Activated naive CD4-positive, alpha-beta T cell treated with anti-CD3 and anti-CD28 coated beads, Interleukin-2, amount 50 U/mL, for 16 hours (primary cell): ENCODE measurements at regions not wholly inside any gene's neighbourhood (a gene's known extent, or its start where the extent isn't known, plus 50 kb on each side); places are given as distances from the start of the nearest gene placed in this dataset.

Experiments used
- DNase-seq: peaks from one replicate; pipeline ENCODE4 v3.0.0-alpha.2; 2020

DNA sequence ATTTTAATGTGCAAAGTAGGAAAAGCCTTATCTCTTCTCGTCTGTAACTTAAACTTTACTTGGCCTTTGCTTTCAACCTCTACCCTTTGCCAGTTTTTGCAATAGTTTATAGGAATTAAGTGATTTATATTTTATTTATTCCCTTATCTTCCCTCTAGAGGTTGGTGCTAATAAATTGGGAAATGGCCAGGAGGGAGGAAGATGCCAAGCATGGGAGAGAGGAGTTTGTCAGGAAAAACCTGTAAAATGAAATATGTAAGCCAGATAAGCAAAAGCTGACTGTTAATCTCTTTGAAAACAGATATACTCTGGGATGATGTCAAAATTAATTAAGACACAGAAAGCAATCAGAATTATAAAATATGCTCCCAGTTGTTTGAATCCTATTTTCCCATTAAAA, 484.5 kb downstream of the NR2F1-AS1 start:
- no peak for DNase-seq

DNA sequence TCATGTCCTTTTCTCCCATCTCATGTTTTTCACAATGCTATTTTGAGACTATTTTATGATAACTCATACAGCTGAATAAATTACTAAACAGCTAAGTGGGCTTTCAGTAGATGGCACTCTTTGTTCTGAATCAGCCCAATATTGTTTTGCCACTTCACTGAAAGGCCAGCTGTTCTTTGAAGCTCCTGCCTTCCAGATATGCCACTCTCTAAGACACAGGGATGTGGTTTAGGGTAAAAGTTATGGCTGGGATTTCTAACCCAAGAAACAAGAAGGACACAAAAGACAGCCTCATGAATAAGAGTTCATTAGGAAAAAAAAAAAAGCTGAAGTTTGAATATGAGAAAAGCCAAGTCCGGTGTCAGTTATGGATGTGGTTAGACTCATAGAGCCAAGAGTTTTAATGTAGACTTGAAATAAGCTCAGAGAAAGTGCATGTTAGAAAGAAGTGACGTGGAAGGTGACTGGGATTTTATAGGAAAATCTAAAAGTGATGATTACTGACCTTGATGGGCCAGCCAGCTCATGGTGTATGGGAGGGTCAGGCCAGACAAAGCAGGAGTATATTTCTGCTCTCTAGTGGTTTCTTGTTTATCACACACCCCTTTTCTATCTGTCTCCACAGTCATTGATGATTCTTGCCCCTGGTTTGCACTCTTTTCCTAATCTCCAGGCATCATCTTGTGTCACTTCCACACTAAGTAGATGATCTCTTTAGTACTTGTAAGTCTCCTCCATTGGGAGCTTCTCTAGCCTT, 488.5 kb downstream of the NR2F1-AS1 start:
- no peak for DNase-seq

DNA sequence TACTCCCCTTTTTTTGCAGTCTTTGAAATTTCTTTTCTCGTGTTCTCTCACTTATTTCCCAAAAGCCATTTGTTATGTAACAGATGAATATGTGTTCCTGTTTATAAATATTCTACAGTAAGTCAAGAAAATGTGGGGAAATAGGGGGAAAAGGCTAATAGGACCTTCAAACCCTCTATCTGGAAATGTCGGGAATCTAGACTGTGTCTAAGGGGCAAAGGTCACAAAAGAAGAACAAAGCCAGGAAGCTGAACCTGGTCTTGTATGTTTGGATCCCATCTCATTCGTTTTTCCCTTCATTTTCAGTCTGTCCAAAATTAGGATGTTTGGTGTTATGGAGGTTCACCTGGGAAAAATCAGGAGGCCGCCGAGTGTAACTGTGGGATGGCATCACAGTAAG, 490.3 kb downstream of the NR2F1-AS1 start:
- no peak for DNase-seq

DNA sequence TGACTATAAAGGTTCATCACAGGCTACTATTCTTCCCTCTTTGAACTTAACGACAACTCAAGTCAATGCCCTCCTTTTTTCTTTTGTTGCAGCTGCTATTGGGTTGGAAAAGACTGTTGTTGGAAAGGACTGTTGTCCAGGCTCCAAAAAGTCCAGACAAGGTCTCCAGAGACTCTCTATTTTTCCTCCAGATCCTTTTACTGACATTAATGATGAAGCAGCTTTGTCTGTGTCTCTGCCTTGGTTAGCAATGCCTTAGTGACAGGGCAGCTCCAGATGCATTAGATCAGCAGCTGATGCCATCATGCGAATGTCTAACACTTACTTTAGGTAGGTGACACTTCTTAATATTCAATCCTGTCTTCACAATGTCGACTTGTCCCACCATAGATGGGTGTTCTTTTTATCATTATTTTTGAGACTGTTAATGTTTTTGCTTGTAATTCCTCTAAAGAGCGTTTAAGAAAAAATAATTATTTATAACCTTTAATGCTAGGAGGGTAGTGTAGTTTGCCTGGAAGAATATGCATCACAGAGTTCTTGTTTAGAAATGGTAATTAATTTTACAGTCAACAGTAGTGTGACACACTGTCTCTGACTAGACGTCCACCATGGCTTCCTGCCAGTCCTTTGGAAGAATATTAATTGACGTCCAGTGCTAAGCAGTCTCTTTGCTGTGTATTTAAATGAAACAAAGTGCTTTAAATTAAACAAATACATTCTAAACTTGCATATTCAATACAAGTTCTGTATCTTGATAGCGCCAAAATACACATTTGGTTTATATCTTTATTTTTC, 492.2 kb downstream of the NR2F1-AS1 start:
- no peak for DNase-seq

DNA sequence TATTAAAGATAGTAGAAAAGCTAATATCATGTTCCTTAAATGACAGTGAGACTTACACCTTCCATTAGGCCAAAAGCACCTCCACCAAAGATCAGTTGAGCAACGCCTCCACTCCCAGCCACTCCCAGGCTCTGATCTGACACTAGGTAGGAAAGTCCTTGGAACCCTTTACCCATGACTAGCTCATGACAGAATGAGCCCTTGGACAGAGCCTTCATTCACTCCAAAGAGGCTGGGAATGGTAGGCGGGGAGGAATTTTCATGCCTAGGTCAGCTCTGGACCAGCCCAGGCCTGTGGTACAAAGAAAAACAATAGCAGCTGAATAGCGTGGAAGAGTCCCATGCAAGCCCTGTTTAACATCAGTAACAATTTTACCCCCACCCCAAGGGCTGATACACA, 493.7 kb downstream of the NR2F1-AS1 start:
- no peak for DNase-seq

DNA sequence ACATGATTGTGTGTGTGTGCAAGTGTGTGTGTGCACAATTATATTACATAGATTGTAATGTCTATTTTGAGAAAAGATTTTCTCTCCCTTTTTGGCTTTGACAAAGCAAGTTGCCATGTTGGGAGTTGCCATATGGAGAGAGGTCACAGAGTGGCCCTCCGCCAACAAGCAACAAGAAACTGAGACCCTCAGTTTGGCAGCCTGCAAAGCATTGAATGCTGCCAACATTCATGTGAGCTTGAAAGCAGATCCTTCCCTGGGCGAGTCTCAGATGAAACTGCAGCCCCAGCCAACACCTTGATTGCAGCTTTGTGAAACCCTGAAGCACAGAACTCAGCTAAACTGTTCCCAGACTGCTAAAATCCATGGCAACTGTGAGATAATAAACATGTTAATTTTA, 498.0 kb downstream of the NR2F1-AS1 start:
- no peak for DNase-seq

DNA sequence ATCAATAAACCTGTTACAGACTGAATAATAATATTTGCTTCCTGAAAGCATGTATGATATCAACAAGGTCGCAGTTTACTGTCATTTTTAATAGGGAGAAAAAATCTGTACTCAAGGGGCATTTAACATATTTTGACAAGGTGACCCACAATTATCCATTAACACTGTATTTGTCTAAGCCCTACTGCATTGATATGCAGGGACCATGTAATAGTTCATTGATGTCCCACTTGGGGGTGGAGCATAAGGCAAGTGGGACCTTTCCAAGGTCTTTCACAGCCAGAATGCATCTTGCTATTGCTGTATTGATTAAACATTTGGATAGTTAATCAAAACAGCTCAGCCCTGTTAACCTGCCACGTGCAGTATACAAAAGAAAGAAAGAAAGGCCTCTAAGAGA, 502.0 kb downstream of the NR2F1-AS1 start:
- DNase-seq: no peak

DNA sequence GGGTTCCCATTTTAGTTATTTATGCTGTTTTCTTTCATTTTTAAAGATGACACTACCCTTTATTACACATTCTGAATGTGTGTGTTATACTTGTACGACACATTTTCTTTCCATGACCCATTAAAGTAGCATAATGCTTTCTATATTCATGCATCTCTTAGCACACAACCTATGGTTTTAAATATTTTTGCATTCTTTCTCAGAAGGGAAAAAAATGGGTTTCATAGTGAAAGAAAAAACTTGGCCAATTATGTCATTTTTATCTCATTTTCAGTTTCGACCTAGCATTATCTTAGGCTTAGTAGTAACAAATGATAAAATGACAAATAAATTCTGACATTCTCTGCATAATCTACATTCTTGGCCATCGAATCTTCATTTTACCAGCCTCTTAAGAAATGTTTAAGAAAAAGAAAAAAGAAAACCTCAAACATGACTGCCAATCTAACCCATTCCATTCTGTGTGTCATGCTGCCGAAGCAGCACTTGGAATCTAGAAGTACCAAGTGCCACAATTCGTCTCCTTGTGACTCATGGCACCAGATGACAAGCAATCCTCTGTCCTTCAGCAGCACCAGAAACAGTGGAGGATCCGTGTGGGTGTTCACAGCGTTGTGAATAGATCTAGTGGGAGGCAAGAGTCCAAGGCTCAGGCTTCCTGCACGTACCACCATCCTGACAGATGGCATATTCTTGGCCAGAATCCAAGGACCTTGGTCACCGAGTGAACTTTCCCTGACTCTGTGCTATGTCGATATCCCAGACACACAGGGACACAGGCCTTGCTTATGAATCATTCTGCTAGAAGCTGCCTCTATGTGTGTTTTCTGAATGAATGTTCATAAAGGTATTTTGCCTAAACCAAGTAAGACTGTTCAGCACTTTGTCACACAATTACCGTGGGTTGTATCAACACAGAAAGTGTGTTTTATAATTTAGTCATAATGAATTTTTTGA, 502.7 kb downstream of the NR2F1-AS1 start:
- DNase-seq: no peak

DNA sequence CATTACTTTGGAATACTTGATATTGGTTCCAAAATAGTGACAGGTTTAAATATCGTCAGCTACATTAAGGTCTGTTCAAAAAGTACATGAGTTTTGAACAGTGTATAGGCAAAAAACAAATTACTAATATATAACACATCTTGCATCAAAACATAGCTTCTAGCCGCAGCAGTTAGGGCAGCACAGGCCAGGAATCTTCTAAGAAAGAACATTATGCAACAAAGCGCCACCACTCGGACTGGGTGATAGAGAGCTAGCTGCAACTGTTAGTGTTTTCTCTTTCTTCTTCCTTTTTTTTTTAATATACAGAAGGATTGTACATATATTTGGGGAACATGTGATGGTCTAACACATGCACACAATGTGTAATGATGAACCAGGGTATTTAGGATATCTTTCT, 504.5 kb downstream of the NR2F1-AS1 start:
- DNase-seq: no peak

DNA sequence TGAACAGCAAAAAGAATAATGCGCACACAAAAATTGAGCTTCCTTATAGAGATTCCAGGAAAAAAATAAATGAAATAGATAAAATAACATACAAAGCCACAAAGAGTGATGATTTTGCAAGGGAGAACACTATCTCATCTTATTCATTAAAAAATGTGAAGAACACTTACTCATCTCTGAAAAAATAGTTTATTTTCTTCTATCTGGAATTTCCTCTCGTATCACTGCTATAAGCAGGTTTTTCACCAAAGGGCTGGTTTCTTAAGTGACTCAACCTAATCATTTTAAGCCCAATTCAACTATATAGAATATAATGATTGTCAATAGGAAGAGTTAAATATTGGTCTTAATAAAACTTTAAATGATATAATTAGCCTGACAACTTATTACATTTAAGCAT, 504.9 kb downstream of the NR2F1-AS1 start:
- DNase-seq: no peak

DNA sequence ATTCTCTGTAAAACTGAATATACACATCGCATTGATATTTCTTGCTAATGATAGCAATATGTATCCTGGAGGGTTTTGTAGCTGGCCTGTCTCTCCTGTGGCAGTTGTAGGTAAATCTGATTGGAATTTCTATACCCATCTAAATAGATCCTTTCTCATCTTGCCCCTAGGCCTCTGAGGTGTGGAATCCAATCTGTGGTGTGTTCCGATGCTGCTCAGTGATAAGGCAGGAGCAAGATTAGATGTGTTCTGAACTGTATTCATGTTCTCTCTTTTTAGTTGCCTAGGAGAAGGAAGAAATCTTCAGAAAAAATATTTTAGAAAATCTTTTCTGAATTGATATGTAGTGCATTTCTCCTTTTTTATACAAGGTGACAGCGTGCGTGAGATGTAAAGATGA, 507.5 kb downstream of the NR2F1-AS1 start:
- no peak for DNase-seq

DNA sequence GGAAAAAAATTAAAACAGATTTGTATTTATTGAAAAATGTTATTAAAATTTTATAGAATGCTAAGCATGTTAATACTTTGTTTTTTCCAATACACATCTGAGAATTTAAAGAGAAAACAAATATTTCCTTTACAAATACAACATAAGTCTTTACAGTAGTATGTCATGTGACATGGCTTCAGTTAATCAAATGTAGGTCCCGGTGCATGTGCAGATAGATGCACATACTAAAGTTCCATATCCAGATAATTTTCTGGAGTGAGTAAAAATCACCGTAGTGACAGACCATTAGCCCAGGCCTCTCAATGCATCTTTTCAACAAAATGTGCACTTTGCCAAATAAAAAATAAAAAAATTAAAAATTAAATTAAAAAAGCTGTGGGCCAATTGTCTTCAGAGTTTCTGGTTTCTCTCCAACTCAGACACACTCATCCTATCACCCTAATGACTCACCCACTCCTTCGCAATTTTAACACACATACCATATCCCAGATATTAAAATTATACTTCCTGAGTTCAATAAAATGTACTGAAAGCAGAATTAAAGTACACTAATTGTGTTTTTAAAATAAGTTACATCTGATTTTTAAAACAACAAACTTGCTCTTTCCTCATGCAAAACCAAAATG, 508.1 kb downstream of the NR2F1-AS1 start:
- DNase-seq: no peak

DNA sequence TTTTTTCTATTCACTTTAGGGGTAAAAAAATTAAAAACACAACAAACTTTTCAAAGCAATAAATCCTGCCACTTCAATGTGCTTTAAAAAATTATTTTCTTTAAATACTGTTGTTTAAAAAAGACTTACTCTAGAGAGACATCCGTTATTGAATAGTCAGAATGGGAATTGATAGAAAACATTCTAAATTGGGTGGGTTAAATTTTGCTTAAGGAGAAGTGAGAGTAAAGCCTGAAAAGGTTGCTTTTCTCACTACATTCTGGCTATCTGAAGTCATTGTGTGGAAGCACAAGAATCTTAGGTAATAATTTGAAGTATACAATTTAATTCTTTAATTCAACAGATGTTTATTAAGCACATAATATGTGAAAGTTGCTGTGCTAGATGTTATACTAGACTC, 509.3 kb downstream of the NR2F1-AS1 start:
- DNase-seq: no peak

DNA sequence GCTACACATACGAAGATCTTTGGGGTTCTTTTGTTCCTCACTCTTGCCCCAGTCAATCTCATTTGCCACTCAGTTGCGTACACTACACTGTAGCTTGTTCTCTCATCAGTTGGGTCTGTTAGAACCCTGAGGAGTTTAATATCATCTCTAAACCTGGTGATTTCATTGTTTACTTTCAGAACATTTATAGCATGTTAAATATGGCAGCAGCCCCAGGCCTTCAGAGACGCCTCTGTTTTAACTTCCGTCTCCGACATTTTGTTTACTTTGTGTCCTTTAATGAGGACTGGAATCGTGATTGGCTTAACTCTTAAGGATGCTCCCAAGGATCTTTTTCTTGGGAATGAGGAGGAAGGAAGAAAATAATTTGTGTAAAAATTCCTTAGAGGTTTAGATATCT, 510.1 kb downstream of the NR2F1-AS1 start:
- no peak for DNase-seq

DNA sequence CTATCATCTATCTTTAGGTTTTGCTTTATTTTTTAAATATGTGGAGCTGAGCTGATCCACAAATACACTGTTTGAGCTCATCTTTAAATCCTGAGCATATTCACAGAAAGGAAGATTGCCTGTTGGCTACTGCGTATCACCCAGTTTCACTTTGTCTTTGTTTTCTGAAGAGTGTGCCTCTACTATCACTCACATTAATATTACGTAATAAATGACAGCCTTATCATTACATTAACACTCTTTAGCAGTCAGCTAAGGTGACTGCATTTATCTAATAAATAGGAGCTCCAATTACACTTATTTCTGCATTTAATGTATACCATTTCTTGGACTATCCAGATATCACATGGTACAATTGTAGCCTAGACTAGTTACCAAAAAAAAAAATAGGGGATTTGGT, 511.7 kb downstream of the NR2F1-AS1 start:
- DNase-seq: no peak

DNA sequence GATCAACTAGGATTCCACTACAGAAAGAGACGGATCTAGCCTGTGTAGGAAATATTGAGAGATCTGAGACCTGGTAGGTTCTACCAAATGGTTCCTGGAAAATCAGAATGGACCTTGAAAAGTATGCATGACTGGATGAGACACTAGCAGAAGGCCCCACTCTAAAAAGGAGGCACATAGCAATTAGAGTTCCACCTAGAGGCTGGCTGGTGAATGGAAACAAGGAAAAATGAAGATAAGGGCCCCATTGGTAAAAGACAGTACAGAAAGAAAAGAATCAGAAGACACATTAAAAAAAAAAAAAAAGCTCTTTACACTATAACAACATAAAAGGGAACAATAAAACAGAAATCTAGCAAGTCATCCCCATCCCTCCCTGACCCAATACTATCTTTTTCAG, 518.5 kb downstream of the NR2F1-AS1 start:
- no peak for DNase-seq

DNA sequence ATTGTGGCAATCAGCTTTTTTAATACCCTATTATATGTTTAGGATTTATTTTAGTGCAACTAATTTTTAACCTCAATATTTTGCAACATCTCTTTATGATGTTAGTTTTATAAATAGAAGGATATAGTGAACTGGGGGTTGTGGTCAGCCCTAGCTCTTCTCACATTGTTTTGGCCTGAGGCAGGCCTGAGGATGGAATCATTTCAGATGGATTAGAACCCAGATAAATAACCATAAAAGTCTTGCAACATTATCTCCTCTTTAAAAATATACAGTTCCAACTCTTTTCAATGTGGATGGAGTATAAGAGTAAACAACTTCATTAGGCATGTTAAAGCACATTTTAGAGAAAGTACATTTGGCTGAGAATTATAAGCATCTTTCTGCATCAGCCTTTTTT, 522.7 kb downstream of the NR2F1-AS1 start:
- no peak for DNase-seq

DNA sequence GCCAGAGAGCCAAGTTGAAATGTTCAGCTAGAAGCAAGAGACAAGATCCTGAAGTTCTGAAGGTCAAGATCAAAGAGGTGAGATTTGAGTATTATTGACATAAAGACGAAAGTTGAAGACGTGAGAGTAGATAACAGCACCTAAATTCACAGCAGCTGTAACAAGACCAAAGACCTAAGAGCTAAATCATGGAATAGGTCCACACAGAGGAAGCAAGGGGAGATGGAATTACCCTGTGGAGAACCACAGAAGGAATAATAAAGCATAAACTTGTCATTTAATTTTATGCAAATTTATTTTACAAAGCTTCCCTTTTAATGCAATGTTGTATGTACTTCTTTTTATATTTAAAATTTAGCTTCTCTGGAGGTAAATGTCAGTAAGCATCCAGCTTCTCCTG, 523.7 kb downstream of the NR2F1-AS1 start:
- DNase-seq: no peak

DNA sequence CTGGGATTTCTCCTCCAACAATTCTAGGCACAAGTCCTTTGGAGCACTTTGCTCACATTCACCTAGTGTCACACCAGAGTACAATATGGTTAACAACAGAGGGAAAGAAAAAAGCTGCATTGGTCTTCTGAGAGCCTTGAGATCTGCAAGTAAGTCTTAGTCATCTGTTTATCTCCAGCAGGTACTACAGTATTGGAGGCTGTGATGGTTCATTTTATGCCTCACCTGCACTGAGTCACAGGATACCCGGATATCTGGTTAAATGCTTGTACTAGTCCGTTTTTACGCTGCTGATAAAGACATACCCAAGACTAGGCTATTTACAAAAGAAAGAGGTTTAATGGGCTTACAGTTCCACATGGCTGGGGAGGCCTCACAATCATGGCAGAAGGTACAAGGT, 525.0 kb downstream of the NR2F1-AS1 start:
- DNase-seq: no peak

DNA sequence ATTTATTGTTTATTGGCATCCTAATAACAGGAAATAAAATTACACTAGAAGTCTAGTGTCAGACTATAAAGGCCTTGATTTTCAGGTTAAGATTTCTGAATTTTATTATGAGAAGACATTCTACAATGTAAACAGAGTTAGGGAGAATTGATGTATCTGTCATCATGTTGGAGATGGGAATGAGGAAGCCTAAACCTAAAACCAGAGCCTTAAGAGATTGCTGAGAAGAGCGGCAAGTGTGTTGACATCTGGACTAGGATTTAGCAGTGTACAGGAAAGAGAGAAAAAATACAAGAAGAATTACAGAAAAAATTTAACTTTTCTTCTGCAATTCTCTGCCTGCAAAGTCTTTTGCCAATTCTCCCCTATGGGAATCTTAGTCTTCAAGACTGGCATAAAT, 525.5 kb downstream of the NR2F1-AS1 start:
- DNase-seq: no peak

DNA sequence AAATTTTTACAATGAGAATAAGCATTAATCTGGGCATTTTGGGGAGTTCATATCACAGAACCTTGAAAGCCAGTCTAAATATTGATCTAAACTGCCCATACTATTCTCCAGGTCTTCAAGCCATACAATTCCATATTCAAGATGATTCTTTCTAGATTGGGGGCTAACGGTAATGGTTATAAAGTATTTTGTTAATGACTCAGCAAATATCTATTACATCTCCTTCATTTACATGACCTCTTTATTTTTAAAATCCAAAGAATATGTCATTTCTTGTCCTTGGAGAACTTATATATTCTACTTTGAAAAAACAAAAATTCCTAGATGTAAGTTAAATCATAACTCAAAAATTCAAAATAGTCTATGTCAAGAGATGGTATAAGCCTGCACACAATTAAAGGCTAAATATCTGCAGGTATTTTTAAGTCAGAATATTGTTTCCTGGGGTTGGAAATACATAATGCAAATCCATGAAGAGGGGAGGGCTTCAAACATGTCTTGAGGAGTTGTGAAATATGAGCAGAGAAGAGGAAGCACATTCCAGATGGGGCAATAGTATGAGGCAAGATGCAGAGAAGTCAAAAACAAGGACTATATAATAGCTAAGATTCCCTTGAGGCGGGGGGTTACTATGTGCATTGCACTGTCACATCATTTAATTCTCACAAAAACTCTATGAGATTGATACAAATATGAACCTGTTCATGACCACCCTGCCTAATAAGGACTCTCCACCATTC, 526.4 kb downstream of the NR2F1-AS1 start:
- DNase-seq: no peak

DNA sequence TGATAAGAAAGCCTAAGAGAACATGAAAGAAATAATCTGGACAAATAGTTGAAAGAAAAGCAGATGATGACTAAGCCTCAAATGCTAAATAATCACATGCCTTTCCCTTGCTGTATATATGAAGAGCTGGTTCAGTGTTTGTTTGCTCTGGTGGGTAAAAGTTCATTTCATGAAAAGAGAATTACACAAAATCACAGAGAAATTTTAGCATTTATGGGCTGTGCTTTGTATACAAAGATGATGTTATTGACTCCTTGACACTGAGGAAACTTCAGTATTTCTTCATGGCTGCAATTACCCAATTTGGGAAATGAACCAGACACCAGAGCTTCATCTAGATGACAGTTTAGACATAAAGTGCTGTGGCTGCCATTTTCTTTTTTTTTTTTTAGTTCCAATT, 527.2 kb downstream of the NR2F1-AS1 start:
- no peak for DNase-seq
